ENCODE measurements at regions not wholly inside any gene's neighbourhood (a gene's known extent, or its start where the extent isn't known, plus 50 kb on each side); places are given as distances from the start of the nearest gene placed in this dataset.

DNA sequence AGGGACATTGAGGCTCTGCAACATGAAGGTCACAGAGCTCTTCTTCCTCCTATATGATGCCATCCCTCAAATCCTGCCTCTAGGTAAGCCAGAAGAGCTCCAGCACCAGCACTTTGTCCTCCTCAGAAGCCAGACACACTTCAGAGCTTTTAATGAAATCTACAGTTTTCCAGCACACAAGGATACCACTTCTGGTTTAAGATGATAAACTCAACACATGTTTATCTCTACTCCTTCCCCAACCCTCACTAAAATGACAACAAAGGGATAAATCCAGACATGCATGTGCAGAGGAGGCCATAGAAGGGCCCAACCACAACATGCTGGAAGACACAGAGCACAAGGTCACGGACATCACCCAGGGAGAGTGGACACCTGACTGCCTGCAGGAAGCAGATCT, 195.3 kb downstream of the USP12 start:
- Mint-ChIP-seq H3K36me3 (ENCODE audit: unreplicated experiment) (no peaks in the 10 kb centered on the region), H3K4me3 (ENCODE audit: unreplicated experiment) (no peak overlapping the region), H3K4me1 (ENCODE audit: low read depth, unreplicated experiment) (peaks cover 5% of the 10 kb centered on the region), H3K27me3 (ENCODE audit: unreplicated experiment) (peaks cover 6% of the 10 kb centered on the region), H3K9me3 (ENCODE audit: unreplicated experiment) (peaks cover 6% of the 10 kb centered on the region), H3K27ac (ENCODE audit: unreplicated experiment) (no peak overlapping the region)
- DNase-seq = no peak
- TF ChIP-seq, protein P1, sequence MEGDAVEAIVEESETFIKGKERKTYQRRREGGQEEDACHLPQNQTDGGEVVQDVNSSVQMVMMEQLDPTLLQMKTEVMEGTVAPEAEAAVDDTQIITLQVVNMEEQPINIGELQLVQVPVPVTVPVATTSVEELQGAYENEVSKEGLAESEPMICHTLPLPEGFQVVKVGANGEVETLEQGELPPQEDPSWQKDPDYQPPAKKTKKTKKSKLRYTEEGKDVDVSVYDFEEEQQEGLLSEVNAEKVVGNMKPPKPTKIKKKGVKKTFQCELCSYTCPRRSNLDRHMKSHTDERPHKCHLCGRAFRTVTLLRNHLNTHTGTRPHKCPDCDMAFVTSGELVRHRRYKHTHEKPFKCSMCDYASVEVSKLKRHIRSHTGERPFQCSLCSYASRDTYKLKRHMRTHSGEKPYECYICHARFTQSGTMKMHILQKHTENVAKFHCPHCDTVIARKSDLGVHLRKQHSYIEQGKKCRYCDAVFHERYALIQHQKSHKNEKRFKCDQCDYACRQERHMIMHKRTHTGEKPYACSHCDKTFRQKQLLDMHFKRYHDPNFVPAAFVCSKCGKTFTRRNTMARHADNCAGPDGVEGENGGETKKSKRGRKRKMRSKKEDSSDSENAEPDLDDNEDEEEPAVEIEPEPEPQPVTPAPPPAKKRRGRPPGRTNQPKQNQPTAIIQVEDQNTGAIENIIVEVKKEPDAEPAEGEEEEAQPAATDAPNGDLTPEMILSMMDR (IDR thresholded peaks at IDR 0.05; ENCODE audit: partially characterized antibody, unreplicated experiment) = no peak

GRCh38 chr13:26973946-26974345, 197.7 kb downstream of the USP12 start:
- DNase-seq = no peak
- H3K9me3 Mint-ChIP-seq (ENCODE audit: unreplicated experiment) = peaks cover 6% of the 10 kb centered on the region
- peaks cover 7% of the 10 kb centered on the region for H3K4me1 Mint-ChIP-seq (ENCODE audit: low read depth, unreplicated experiment)
- TF ChIP-seq, protein P1 (IDR thresholded peaks at IDR 0.05; ENCODE audit: partially characterized antibody, unreplicated experiment) = no peak
- peaks cover 9% of the 10 kb centered on the region for H3K27me3 Mint-ChIP-seq (ENCODE audit: unreplicated experiment)
- H3K4me3 Mint-ChIP-seq (ENCODE audit: unreplicated experiment) = no peak overlapping the region
- no peak overlapping the region for H3K27ac Mint-ChIP-seq (ENCODE audit: unreplicated experiment)
- H3K36me3 Mint-ChIP-seq (ENCODE audit: unreplicated experiment) = no peaks in the 10 kb centered on the region

- no peak for DNase-seq
- TF ChIP-seq, protein P1 (IDR thresholded peaks at IDR 0.05; ENCODE audit: partially characterized antibody, unreplicated experiment) = no peak
- Mint-ChIP-seq H3K27ac (ENCODE audit: unreplicated experiment) (no peak overlapping the region), H3K27me3 (ENCODE audit: unreplicated experiment) (peaks cover 8% of the 10 kb centered on the region), H3K4me1 (ENCODE audit: low read depth, unreplicated experiment) (peaks cover 9% of the 10 kb centered on the region), H3K36me3 (ENCODE audit: unreplicated experiment) (no peaks in the 10 kb centered on the region), H3K4me3 (ENCODE audit: unreplicated experiment) (no peak overlapping the region), H3K9me3 (ENCODE audit: unreplicated experiment) (peaks cover 6% of the 10 kb centered on the region)
Observed at GRCh38 chr13:26973295-26973694, 198.3 kb downstream of the USP12 start.

GRCh38 chr13:26971990-26972887, 199.4 kb downstream of the USP12 start:
- DNase-seq = no peak
- H3K4me1 Mint-ChIP-seq (ENCODE audit: low read depth, unreplicated experiment) = peaks cover 19% of the 10 kb centered on the region

More at GRCh38 chr13:26971990-26972887, 199.4 kb downstream of the USP12 start:
- H3K27ac Mint-ChIP-seq (ENCODE audit: unreplicated experiment) = peak overlapping the region; percentile 28
- no peak overlapping the region for H3K4me3 Mint-ChIP-seq (ENCODE audit: unreplicated experiment)
- H3K27me3 Mint-ChIP-seq (ENCODE audit: unreplicated experiment) = peaks cover 9% of the 10 kb centered on the region
- peaks cover 9% of the 10 kb centered on the region for H3K9me3 Mint-ChIP-seq (ENCODE audit: unreplicated experiment)
- TF ChIP-seq, protein P1 (IDR thresholded peaks at IDR 0.05; ENCODE audit: partially characterized antibody, unreplicated experiment) = no peak
- H3K36me3 Mint-ChIP-seq (ENCODE audit: unreplicated experiment) = no peaks in the 10 kb centered on the region
